GM21367 (cell line): ENCODE measurements at regions not wholly inside any gene's neighbourhood (a gene's known extent, or its start where the extent isn't known, plus 50 kb on each side); places are given as distances from the start of the nearest gene placed in this dataset.

Source experiments
- ATAC-seq: cut with Tn5 transposase; IDR thresholded peaks from one replicate; pipeline ENCODE4 v1.9.1; 2021; ENCODE audit not compliant: unreplicated experiment

DNA sequence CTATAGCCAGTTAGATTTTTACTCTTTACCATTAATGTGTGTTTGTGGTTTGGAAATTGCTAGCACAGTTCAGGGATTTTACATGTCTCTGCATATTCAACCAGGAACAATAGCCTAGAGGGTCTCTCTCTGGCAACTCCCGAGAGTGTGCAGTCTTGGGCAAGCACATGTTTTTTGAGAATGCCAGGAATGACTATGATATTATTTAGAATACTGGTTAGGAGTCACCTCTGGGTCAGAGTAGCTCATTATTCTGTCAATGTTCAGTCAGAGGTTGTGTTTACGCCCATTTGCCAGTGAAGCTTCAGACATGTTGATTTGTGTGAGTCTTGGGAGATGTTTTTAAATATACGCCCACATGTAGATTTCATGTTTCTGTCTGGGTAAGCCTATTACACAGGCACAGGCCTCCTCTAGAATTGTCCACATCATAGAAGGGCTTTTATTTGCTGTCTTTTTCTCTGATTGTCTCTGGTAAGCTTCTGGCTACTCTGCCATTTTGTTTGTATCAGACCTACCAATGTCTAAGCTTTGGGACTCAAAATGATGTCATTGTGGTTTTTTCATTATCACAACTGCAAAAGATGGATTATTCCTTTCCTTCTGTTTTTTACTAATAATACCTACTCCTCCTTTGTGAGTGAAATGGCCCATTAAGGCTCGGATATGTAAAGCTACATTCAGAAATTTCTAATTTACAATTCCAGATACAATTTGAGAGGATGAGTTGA lies 203.1 kb upstream of the PPFIA2 start:
- ATAC-seq: no peak

DNA sequence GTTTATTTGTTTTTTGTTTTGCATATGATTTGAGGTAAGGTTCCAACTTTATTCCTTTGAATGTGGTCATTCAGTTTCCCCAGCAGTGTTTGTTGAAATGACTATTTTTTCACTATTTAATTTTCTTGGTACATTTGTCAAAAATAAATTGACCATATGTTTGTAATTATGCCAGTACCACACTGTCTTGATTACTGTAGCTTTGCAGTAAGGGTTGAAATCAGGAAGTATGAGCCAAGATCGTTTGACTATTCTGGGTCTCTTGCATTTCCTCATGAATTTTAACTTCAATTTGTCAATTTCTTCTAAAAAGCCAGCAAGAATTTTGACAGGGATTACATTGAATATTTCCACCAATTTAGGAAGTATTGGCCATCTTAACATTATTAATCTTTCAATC lies 199.3 kb upstream of the PPFIA2 start:
- no peak for ATAC-seq

DNA sequence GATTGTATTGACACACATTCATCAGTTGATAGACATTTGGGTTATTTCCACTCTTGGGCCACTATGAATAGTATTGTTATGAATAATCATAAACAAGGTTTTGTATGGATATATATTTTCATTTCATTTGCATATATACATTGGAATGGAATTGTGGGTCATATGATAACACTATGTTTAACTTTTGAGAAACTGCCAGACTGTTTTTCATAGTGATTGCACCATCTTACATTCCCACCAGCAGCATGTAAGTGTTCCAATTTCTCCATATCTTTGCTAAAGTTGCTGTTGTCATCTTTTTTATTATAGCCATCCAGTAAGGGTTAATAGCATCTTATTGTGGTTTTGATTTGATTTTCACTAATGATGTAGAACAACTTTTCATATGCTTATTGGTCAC lies 198.5 kb upstream of the PPFIA2 start:
- no peak for ATAC-seq

DNA sequence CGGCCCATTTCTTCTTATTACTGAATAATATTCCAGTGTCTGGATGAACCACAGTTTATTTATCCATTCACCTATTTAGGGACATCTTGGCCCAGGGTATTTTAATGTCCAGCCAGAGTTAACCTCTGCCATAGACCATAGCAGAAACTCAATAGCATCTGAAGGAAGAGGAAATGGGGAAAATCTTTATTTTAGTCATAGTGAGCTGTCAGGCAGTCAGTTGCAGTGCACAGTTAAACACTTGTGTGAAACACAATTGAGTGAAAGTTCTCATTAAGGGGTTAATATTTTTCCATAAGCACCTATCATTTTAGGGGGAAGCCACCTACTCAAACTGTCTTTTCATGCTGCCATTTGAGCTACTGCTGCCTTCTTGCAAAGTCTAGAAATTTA lies 197.3 kb upstream of the PPFIA2 start:
- no peak for ATAC-seq

DNA sequence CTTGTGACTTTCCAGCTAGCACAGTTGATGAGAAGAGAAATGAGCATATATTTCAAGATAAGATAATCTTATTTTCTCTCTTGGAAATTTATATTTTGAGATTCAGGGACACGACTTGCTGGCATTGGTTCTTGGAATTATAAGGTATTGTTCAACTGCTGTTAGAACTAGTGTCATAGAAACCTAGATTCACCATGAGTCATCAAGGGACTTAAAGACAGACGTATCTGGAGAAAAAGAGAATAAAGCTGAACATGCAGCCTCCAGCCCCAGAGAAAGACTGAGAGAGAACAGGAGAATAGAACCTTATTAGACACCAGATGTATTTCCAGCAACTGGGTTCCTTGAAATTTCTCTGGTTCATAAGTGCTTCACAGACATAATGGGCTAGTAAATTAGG lies 194.4 kb upstream of the PPFIA2 start:
- ATAC-seq: no peak

DNA sequence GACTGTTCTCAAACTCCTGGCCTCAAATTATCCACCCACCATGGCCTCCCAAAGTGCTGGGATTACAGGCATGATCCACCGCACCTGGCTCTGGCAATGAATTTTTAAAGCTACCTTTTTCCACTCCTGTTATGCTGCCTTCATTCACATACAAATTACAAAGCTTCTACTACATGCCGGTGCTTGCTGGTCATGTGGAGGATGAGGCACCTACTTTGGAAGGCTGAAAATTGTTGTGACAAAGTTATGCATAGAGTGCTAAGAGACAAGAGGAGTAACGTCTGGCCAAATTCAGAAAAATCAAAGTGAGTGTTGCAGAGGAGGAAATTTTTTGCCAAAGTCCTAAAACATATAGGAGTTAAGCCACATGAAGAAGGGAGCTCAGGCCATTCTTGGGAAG lies 191.7 kb upstream of the PPFIA2 start:
- ATAC-seq: no peak

DNA sequence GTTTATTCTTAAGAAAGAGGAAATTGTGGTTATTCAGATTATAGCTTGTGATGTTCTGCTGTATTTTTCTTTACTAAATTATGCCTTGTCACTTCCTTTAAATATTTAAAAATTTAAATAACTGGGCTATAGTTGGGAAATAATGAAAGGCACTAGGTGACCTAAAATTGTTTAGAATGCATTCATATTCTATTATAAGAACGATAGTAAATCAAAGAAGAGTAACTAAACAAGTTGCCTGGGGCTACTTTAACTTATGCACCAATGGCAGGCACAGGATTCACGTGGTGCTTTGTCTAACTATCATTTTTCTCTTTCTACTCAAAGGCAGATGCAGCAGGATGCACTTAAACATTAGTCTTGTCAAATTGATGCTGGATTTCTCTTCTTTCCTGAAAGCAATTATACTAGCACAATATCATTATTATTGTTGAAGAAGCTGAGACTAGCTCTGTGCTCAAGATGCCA lies 190.7 kb upstream of the PPFIA2 start:
- ATAC-seq: no peak

DNA sequence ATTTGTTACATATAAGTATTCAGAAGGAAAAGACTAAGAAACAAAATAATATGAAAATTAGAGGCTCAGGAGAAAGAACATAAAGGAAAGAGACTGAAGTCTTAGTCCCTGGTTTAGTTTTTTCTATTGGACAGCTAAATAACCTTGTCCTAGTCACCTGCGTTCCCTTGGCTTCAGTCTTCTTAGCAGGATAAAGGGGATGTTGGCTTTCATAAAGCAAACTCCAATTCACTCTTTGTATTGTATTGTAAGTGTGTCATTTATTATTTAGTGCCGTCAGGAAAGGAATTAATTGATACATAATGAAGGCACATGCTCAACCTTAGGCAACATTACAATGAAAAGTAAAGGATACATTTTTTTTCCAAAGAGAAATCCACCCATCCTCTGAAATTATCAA lies 190.3 kb upstream of the PPFIA2 start:
- no peak for ATAC-seq

DNA sequence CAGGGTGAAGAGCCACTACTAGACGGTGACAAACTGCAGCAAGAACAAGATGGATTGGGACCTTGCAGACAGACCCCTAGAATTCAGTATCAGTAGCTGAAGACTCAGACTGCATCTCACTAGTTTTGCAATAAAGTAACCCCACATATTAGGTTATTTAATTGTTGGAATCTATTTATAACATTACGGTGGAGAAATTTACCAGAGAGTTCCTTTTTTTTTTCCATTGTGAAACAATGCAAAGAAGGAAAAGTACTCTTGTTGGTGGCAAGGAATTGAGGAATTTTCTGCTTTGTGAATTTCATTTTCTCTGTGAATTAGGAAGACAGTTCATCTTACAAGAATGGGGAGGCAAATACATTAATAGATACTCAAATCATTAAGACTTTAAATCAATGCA lies 185.7 kb upstream of the PPFIA2 start:
- no peak for ATAC-seq

DNA sequence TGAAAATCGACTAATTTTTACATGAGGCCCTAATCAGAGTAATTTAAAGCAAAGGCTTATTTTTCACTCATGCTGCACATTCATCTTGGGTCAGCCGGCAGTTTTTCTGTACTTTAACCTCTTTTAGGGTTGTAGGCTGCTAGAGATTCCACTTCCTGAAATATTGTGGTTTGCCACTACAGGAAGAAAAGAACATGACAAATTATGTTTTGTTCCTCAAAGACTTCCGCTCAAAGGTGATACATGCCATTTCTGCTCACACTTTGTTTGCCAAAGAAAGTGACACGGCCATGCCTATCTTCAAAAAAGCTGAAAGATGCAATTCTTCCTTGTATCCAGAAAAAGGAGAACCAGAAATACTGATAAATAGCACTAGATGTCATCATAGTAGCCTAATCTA lies 183.4 kb upstream of the PPFIA2 start:
- ATAC-seq: no peak

DNA sequence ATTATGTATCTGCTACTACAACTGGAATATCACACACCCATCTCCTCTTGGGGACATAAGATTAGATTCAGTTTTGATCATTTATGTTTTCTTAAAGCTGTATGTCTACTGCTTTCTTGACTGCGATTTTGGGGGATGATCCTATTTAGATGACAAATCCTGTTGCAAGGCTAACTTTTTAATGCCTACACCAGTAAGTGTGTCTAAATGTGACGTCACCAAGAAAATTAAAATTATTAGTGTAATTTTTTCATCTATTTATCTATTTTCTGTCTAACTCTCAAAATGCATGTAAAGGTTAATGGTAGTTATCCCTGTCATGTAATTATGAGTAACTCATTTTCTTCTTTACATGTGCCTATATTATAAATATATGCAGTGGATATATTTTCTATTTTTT lies 170.9 kb upstream of the PPFIA2 start:
- no peak for ATAC-seq

DNA sequence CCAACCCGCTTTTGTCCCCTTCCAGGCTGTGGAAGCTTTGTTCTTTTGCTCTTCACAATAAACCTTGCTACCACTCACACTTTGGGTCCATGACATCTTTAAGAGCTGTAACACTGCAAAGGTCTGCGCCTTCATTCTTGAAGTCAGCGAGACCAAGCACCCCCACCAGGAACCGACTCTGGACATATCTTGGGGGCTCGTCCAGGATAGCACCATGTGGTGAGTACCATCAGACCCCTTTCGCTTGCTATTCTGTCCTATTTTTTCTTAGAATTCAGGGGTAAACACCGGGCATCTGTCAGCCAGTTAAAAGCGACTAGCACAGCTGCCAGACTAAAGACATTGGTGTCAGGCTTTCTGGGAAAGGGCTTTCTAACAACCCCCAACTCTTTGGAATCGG lies 137.6 kb upstream of the PPFIA2 start:
- ATAC-seq: no peak

DNA sequence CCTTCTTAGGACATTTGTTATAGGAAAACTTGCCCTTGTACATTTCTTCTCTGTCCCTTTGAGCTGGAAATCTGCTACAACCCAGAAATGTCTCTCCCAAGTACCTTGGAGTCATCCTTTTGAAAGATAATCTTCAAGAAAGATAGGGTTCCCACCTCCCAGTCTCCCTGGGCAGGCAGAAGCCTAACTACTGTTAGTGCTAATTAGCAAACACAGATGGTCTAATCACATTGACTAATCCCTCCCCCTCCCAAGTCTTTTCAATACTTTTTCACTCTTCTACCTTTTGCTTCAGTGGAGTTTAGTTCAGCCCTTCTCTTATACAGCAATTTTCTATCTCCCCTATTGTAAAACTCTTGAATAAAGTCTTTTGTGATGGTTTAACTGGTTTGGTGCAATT lies 129.8 kb upstream of the PPFIA2 start:
- no peak for ATAC-seq

DNA sequence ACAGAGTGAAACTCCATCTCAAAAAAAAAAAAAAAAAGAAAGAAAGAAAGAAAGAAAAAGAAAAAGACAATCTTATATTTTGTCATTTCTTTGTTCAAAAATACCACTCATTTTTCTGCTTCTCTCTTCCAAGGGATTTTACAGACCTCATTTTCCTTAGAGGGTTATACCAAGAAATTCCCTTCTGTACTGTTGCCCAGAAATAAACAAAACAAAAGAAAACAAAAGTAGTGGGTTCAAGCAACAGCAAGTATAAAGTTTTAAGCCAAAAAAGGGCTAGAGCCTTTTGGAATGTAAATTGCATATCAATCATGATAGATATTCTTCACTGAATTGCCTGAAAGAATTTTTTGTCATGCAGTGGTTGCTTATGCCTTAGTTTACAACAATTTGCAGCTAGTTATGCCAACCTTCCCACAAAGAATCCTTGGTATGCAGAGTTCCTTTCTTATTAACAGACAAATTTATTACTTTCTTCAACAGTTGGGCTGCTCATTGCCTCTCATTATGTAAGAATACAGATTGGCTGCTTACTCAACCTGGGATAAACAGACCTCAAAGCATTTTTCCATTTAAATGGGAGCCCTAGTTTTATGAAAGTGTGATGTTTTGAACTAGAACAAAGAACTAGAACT lies 129.1 kb upstream of the PPFIA2 start:
- no peak for ATAC-seq

DNA sequence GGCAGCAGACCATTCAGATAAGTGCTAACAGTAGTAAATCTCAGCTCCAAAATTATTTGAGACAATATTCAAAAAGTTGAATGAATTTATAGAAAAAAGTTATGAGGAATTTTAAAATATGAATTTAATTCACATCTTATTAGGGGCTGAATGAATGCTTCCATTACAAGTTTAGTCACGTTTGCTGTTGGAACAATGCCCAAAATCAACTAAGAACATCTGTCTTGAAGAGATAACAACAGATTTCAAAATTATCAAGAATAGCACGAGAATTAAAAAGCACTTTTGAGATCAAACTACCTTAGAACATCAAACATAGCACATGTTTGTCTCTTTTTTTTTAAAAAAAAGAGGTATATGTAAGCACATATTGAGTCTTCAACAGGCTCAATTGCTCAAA lies 115.4 kb upstream of the PPFIA2 start:
- no peak for ATAC-seq

DNA sequence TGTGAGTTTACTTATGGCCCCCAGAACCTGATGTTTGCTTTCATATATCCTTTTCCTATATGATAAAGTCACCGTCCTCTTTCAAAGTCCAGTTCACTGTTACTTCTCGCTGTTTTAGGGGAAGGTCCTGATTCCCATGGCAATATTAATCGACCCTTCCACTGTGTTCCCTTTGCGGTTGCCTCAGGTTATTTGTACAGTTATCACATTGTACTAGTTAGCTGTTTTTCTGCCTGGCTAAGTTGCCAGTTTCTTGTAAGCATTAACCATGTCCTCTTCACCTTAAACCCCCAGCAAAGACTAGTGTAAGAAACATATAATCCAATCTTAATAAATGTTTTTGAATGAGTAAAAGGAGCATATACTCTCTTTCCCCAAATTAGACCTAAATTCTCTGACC lies 115.0 kb upstream of the PPFIA2 start:
- ATAC-seq: no peak

DNA sequence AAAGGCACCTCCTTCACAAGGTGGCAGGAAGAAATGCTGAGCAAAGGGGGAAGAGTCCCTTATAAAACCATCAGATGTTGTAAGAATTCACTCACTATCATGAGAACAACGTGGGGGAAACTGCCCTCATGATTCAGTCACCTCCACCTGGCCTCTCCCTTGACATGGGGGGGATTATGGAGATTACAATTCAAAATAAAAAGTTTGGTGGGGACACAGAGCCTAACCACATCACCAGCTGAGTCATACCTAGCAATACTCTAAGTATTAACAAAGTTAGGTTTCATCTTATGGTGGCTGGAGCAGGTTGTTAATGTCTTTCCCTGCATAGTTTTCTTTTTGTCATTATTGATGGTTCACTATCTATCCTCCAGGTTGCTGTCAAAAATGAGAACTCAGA lies 113.2 kb upstream of the PPFIA2 start:
- ATAC-seq: no peak

DNA sequence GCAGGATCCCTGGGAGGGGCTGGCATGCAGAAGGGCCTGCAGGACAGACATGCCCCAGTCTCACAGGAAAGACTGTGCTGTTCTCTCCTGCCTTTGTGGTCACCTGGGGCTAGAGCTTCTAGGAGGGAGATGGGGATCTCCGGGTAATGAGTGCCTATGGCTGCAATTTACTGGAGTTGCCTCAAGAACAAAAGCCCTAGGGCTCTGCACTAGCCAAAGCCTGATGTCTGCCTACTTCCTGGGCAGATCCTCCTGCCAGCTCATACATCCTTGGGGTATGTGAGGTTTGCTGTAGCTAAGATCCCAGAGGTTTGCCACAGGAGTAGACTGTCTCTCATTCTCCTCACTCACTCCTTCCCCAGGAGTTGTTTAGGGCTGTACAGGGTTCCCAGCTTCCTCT lies 106.9 kb upstream of the PPFIA2 start:
- ATAC-seq: no peak

DNA sequence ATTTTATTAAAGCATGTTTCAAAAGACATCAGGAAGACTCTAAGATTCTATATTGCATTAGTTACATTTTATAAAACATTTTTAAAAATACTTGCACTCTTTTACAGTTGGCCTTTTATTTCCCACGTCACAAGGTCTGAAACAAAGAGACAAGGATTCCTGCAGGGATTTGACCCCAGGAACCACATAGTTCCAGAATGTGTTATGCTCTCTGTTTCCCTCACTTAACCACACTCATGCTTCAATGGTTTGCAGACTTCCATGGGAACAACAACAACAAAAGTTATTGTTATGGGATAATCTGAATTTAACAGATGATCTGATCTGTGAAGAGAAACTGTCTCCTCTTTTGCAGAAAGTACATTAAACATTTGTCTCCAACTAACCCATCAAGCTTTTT lies 104.3 kb upstream of the PPFIA2 start:
- no peak for ATAC-seq

DNA sequence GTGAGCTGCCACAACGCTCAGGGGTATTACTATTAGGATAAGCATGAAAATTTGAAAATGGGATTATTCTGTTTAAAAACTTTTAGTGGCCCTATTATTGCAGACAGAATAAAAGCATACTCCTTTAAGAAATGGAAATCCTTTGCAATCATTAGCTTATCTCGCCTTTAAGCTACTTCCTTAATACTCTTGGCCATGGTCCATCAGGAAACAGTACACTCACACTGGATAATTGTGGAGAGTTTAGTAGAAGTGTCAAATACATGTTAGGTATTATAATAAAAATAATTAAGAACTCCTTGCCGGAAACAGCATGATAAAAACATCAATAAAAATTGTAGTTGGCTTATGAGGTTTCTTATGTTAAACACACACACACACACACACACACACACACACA lies 100.4 kb upstream of the PPFIA2 start:
- no peak for ATAC-seq

DNA sequence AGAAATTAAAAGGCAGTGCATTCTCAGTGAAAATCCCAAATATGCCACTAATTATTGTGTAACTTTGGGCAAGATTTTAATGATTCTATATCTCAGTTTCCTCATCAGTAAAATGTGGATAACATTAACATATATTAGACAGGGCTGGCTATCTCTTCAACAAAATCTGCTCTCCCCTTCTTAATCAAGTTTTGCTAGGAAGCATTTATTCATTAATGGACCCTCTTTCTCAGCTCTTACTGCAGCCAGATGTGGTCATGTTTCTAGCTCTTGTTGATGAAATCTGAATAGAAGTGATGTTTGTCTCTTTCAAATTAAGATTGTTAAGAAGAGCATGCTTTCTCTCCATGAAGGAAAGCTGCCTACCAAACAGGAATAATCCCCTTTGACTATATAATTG lies 84.4 kb upstream of the PPFIA2 start:
- no peak for ATAC-seq

DNA sequence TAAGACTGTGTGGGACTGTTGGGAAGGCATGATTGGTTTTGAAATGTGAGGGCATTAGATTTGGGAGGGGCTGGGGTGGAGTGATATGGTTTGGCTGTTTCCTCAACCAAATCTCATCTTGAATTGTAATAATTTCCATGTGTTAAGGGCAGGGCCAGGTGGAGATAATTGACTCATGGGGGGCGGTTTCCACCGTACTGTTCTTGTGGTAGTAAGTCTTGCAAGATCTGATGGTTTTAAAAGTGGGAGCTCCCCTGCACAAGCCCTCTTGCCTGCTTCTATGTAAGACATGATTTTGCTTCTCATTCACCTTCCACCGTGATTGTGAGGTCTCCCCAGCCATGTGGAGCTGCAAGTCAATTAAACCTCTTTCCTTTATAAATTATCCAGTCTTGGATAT lies 76.6 kb upstream of the PPFIA2 start:
- no peak for ATAC-seq
